RCC 7860 (cell line): ENCODE measurements at regions not wholly inside any gene's neighbourhood (a gene's known extent, or its start where the extent isn't known, plus 50 kb on each side); places are given as distances from the start of the nearest gene placed in this dataset.

Experiments used
- DNase-seq: peaks from one replicate; pipeline ENCODE4 v3.0.0-alpha.2; 2015; ENCODE audit warnings: low spot score
- FAIRE-seq: peaks from 2 replicates; lab custom pipeline; 2012; peaks lifted over from hg19 to GRCh38; lab: Jason Lieb, UNC

- FAIRE-seq (no peak), DNase-seq (no peak)
These were observed 486.4 kb downstream of the FBXO15 start for GRCh38 chr18:73660931-73661856.

GRCh38 chr18:73656691-73657090, 490.9 kb downstream of the FBXO15 start:
- FAIRE-seq (no peak), DNase-seq (no peak)

- FAIRE-seq (no peak), DNase-seq (no peak)
These were observed 493.8 kb downstream of the FBXO15 start for GRCh38 chr18:73653827-73654226.

GRCh38 chr18:73653251-73653650, 494.4 kb downstream of the FBXO15 start:
- FAIRE-seq (no peak), DNase-seq (no peak)

GRCh38 chr18:73647391-73647790, 500.2 kb downstream of the FBXO15 start:
- FAIRE-seq: no peak
- peak; percentile 11 for DNase-seq

- FAIRE-seq: no peak
These were observed 500.9 kb downstream of the FBXO15 start for GRCh38 chr18:73646772-73647171.

GRCh38 chr18:73646196-73646595, 501.4 kb downstream of the FBXO15 start:
- FAIRE-seq: no peak
- DNase-seq: no peak

More at GRCh38 chr18:73646772-73647171, 500.9 kb downstream of the FBXO15 start:
- peak; percentile 47 for DNase-seq

- no peak for FAIRE-seq
These were observed 502.4 kb downstream of the FBXO15 start for GRCh38 chr18:73645160-73645715.

GRCh38 chr18:73639788-73640187, 507.8 kb downstream of the FBXO15 start:
- DNase-seq (no peak), FAIRE-seq (no peak)

More at GRCh38 chr18:73645160-73645715, 502.4 kb downstream of the FBXO15 start:
- DNase-seq: no peak

- FAIRE-seq (peak; percentile 10), DNase-seq (peak; percentile 22)
These were observed 508.9 kb downstream of the FBXO15 start for GRCh38 chr18:73638709-73639108.

- no peak for DNase-seq
- no peak for FAIRE-seq
These were observed 511.3 kb downstream of the FBXO15 start for GRCh38 chr18:73636355-73636754.

- DNase-seq (no peak), FAIRE-seq (no peak)
These were observed 520.8 kb downstream of the FBXO15 start for GRCh38 chr18:73626859-73627258.

- no peak for FAIRE-seq
- DNase-seq: no peak
These were observed 521.4 kb downstream of the FBXO15 start for GRCh38 chr18:73626221-73626620.

- FAIRE-seq (no peak), DNase-seq (no peak)
These were observed 526.5 kb downstream of the FBXO15 start for GRCh38 chr18:73621091-73621490.

GRCh38 chr18:73617981-73618380, 529.7 kb downstream of the FBXO15 start:
- DNase-seq (no peak), FAIRE-seq (no peak)

GRCh38 chr18:73615506-73615905, 532.1 kb downstream of the FBXO15 start:
- DNase-seq (peak; percentile 4), FAIRE-seq (no peak)

- peak; percentile 83 for FAIRE-seq
- DNase-seq: peak; percentile 87
These were observed 532.8 kb downstream of the FBXO15 start for GRCh38 chr18:73614812-73615211.

- FAIRE-seq: no peak
- no peak for DNase-seq
These were observed 533.8 kb downstream of the FBXO15 start for GRCh38 chr18:73613706-73614340.

- FAIRE-seq (no peak), DNase-seq (no peak)
These were observed 549.6 kb downstream of the FBXO15 start for GRCh38 chr18:73597832-73598615.

GRCh38 chr18:73594749-73595148, 552.9 kb downstream of the FBXO15 start:
- no peak for FAIRE-seq
- DNase-seq: no peak

GRCh38 chr18:73593207-73593606, 554.4 kb downstream of the FBXO15 start:
- no peak for FAIRE-seq
- DNase-seq: no peak
